Tibial nerve (tissue), 4 donors: ENCODE measurements at regions not wholly inside any gene's neighbourhood (a gene's known extent, or its start where the extent isn't known, plus 50 kb on each side); places are given as distances from the start of the nearest gene placed in this dataset.

Source experiments
- CTCF ChIP-seq, 5 experiments: fragments of 200-600 bp in 3 of 5; fragments of 450-650 bp in 2 of 5; sonication (generic) in 3 of 5; IDR thresholded peaks; one replicate each; pipeline ENCODE4 v1.5.1; 2016 to 2019; ENCODE audit warnings: antibody characterized with exemption in 5 of 5, mild to moderate bottlenecking in 3 of 5, moderate library complexity in 2 of 5
- EP300 ChIP-seq, 2 donors: sonication (generic); formaldehyde crosslinking; IDR thresholded peaks; one replicate each; pipeline ENCODE4 v1.6.1; 2017; ENCODE audit warnings: antibody characterized with exemption in 2 of 2, mild to moderate bottlenecking in 1 of 2

GRCh38 chr5:159704160-159704559, 212.1 kb upstream of the ADRA1B start:
- TF ChIP-seq CTCF (IDR thresholded peaks at IDR 0.05) (no peak), EP300 (IDR thresholded peaks at IDR 0.05) (no peak)
